HK-2 (cell line): ENCODE measurements at regions not wholly inside any gene's neighbourhood (a gene's known extent, or its start where the extent isn't known, plus 50 kb on each side); places are given as distances from the start of the nearest gene placed in this dataset.

ENCODE experiments used
- DNase-seq: peaks from one replicate; pipeline ENCODE4 v3.0.0-alpha.2; 2018; ENCODE audit not compliant: unreplicated experiment

DNA sequence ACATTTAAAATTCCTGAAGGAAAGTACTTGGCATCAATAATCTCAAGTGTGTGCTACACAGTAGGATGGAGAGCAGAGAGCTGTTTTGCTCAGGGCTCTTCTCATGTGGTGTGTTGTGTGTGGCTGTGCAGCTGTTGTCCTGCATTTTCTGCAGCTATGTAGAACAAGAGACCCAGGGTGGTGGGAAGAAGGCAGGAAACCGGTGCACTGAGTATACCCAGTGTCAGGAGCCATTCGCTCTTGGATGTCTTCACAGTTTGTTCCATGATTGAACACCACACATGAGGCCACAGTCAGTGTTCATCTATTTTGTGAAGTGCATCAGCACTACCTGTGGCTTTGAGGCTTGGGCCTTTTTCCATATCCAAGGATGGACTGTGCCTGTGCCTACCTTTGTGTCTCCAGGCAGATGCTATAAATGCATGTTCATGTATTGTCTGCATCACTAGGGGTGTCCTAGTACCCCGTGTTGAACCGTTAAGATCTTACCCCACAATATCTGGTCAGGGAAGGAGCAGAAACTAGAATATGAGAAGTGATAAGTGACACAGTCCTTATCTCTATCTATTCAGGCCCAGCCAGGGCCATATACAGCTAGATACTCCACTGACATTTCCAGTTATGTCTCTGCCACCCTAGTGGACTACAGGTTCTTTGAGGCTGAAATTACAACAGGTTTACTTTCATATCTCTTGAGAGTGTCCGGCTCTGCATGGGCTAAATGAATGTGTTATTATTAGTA is 194.3 kb downstream of the NR2F2 start:
- no peak for DNase-seq

DNA sequence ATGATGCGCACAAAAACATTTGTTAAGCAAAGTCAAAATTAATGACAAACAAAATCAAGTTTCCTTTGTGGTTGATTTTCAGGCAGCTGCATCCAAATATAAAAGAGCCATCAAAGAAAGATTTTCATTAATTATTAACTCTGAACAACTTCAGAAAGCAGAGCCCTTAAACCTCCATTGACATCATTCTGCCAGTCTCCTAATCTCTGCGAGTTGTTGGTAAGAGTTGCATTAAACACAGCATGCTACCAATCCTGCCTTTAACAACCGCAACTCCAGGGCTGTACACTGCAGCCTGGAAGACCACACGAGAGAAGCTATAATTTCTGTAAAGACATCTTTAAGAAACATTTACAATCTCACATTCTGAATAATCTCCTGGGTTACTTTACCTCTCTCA is 204.6 kb downstream of the NR2F2 start:
- DNase-seq: no peak

DNA sequence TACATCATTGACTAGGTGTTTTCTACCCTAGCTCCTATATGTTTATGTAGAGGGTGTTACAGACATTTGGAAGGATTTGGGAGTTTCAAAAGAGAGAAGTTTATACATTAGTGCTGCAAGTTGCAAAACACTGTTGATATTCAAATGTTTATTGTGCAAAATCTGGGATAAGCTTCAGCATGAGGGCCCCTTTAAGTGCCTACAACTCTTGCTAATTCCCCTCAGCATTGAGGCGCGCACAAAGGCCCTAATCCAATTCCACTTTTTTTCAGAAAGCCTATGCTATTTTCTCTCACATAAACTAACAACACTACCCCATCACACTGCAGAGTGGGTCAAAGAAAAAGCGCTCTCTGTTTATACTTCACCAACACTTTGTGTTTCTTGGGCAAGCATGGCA is 208.0 kb downstream of the NR2F2 start:
- no peak for DNase-seq

DNA sequence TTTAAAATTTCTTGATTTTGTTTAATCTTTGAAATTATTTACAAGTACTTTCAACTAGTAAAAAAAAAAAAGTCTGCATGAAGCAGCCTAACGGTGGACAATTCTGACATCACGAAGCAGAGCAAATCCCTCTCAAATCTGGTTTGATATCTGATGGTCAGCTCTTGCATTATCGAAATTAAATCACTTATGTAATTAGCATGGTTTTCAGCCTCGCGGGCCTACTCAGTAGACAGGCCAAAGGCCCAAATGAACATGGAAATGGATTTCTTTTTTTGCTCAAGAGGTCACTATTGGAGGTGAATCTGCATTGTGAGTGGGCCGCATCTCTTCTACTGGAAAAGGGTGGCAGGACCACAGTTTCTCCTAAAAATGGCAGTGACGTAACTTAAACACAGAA is 209.8 kb downstream of the NR2F2 start:
- no peak for DNase-seq

DNA sequence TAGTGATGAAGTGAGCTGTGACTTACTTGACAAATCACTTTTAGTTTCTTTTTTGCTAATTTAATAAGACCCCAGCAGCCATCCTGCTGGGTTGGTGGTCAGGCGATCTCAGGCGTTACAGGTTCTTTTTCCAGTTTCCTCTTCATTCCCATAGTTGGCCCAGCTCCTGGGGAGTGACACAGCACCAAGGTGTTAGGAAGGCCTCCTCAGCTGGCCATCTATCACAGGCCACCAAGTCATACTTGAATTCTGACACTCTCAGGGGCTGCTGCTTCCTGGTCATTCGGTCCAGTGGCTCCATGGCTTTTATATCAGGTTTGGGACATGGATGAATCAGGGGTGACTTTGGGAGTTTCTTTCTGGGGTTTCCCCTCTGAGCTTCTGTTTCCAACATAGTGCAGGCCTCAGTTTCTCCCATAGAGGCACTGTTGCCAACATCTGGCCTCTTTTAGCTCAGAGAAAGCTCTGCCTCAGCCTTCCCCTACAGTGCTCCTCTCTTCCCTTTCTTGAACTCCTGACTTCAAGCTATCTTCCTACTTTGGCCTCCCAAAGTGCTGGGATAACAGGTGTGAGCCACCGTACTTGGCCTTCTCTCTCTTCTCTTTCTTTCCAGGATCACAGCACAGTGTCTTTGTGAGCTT is 211.8 kb downstream of the NR2F2 start:
- DNase-seq: no peak

DNA sequence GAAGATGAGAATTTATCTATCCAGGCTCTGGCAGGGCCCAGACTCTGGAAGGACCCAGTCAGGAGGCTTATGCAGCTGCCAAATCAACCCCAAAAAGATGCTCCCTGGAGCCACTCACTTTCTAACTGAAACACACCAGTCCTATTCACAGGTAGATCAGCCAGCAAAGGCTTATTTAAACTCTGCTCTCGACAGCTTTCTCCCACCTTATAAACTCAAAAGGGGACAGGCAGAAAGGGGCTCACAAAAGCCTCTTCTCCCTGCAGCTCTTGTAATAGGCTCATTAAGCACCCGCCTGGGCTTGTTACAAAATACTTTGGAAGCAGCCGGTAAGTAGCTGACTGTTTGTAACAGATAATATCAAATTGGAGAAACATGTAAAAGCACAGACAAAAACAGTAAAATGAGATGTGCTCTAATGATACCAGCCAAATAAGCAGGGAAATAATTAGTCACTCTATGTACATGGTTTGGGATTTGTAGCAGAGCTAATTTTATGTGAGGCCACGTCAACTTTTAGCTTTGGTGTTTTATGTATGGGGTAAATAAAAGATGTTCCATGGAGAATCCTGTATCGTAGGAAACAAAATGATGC is 213.8 kb downstream of the NR2F2 start:
- no peak for DNase-seq

DNA sequence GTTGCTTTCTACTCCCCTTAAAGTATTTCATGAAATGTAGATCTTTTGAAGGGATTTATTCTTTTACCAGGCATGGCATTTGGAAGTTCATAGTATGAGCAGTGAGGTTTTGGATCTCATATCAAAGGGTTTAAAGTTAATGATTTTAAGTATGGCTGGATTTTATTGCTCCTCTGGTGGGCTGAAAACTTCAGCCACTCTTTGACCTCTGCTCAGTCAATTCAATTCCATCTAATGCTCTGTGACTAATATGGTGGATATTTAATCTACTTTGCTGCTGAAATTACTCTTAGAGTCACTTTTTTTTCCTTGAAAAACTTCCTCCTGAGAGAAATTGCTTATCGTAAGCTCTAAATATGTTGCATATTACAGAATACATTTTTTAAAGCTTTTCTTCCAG is 218.6 kb downstream of the NR2F2 start:
- no peak for DNase-seq

DNA sequence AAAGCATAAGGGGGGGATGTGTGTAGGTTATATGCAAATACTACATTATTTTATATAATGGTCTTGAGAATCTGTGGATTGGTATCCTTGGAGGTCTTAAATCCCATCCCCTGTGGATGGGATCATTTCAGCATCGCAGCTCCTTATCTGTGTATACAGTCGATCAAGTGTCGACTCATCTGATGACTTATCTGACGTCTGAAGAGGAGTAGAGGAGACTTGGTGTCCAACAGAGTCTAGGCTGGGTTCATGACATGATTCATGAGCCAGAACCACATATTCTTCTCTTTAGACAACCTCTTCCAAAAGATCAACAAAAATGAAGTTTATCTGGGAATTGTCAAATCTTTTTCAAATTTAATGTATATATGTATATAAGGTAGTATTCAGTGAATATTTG is 220.7 kb downstream of the NR2F2 start:
- no peak for DNase-seq

DNA sequence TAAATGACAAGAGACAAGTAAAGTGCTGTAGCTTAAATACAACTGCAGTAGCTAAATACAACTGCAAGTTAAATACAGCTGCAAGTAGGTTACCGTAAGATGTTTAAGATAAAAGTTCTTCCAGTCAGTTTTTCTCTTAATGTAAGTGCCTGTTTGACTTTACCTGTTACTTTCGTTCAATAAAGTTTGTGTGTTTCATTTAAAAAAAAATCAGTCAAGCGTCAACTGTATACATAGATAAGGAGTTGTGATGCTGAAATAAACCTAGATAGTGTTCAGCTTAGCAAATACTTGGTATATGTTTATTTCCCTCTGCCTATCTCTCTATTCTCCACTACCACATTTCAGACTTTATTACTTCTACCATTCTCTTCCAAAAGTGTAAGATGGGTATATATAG is 221.2 kb downstream of the NR2F2 start:
- no peak for DNase-seq

DNA sequence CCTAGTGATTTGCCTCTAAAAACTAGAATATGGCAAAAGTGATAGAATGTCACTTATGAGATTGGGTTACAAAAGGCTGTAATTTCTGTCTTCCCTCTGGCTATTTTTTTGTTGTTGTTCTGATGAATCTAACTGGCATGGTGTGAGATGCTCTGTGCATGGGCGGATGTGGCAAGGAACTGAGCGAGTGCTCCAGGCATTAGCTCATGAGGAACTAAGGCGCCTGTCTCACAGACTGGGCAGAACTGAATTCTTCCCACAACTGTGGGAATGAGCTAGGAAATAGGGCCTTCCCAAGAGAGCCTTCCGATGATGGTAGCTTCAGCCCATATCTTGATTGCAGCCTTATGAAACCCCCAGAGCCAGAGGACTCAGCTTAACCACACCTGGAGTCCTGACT is 222.5 kb downstream of the NR2F2 start:
- no peak for DNase-seq

DNA sequence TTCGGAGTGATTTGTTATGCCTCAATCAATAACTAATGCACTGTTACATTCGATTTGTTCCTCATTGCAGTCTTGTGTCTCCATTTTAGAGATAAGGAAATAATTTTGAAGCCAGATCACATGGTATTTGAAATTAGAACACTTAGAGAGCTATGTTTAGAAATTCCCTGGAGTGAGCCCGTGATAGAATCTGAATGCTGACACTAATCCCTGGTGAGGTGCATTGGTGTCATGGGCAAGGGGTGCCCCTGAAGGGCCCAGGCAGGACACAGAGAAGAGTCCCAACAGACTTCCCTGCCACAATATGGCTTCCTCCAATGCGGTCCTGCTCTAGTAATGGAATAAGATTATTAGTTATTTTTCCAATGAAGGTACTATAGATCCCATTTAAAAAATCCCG is 223.0 kb downstream of the NR2F2 start:
- no peak for DNase-seq

DNA sequence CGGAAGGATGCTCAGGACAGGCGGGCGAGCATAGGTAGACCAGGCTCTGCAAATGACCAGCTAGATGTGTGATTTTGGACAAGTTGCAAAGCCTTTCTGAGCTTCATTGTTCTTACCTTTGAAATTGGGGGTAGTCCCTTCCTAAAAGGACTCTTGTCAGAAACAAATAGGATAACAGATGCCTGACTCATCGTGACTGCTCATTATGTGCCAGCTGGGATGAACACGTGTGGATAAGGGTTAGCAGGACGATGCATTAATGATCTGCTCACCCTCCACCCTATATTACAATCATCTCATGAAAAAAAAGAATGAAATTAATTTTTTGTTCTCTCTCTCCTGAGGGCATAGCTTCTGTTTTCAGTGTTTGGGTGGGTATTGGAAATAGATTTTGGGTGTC is 223.4 kb downstream of the NR2F2 start:
- DNase-seq: no peak

DNA sequence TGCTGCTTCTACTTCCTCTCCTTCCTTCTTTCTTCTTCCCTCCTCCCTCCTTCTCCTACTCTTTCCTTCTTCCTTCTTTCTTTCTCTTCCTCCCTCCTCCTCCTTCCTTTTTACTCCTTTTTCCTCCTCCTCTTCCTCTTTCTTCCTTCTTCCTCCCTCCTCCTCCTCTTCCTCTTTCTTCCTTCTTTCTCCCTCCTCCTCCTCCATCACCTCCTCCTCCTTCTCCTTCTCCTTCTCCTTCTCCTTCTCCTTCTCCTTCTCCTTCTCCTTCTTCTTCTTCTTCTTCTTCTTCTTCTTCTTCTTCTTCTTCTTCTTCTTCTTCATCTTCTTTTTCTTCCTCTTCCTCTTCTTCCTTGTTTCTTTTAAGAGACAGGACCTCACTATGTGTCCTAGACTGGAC is 224.0 kb downstream of the NR2F2 start:
- no peak for DNase-seq

DNA sequence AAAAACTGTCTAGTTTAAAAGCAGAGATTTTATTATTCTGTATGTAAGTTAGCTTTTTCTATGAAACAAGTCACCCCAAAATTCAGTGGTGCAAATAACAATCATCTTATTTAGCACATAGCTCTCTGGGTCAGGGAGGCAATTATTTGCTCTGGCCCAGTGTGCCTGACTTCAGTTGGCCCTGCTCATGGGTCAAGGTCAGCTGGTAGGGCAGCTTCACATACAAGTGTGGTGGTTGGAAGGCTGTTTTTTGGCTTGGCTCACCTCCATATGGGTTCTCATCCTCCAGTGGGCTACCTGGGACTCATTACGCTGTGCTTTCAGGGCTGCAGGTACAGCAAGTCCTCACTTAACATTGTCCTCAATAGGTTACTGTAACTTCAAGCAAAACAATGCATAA is 228.6 kb downstream of the NR2F2 start:
- DNase-seq: no peak

DNA sequence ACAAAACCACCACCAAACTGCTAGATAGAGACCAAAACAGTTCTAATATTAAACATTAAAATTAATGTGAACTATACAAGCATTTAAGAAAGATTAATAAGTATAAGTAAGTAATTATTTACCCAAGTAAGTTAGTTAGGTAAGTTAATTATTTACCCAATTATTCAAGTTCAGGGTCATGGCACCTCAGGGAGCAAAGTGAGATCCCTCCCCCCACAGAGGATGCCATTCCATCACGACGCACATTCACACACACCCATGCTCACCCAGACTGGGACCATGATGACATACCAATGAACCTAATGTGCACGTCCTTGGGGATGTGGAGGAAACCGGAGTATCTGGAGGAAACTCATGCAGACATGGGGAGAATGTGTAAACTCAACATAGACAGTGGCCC is 229.1 kb downstream of the NR2F2 start:
- no peak for DNase-seq

DNA sequence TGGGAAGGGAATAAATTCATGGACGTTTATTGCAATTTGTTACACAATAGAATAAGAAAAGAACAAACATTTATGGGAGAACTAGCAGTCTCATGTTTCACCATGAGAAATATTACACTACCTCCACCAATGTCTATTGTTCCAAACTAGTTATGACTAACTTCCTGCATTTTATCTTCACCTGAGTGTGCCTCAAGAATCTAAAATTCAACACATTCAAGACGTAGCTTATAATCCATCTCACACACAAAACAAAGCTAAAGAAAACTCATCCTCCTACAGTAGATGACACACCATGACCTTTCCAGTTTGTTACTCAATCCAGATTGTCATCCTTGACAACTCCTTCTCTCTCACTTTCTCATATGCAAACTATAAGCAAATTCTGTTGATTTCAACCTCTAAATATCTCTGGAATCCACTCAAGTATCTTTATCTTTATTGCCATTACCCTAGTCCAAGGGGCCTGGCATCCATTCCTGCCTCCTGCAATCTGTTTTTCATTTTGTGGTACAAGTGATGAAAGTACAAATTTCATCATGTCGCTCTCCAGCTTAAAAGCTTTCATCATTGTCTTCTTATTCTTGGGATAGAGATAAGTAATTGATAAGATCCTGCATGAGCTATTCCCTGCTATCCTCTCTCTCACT is 229.9 kb downstream of the NR2F2 start:
- DNase-seq: no peak

DNA sequence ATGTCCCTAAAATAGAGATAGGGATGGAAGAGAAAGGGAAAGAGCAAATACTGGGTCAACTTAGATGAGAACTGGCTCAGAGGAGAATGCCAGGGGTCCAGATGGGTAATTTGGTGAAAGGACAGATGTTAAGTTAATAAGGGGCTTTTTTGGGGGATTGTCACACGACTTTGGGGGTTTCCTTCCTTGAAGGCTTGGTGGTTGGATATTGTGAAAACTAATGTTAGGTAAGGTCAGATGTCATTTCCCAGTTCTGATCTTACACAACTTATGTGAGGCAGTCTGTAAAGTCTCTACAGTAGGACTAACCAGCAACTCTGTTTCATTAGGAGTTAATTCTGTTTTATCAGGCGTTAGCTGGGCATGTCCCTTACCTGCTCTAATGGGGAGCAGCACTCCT is 231.1 kb downstream of the NR2F2 start:
- DNase-seq: no peak

DNA sequence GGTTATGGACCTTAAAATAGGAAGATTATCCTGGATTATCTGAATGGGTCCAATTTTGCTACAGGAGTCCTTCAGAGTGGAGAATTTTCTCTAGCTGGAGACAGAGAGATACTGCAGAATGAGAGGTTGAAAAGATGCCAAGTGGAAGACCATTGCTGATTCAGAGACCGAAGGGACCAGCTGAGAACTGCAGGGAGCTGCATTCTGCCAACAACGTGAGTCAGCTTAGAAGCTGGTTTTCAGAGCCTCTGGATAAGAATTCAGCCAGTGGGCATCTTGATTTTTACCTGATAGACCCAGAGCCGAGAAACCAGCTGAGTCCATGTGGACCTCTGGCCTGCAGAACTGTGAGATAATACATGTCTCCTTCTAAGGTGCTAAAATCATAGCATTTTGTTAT is 234.0 kb downstream of the NR2F2 start:
- DNase-seq: no peak

DNA sequence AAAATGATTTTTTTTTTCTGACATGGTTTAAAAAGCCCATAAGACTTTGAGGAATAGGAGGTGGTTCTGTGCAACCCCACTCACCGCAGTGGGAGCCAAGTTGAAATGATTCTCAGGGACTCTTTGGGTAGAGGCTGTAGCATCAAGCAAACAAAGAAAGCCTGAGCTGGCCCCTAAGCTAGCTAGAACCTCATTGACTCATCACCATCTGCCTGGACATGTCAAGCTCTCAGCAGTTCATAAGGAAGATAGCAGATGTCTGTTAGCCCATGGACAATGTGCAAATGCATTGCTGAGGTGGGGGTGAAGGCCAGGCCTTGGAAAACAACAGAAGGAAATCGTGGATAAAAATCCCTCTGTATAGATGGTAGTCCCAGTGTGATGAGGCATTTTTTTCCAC is 234.8 kb downstream of the NR2F2 start:
- DNase-seq: no peak

DNA sequence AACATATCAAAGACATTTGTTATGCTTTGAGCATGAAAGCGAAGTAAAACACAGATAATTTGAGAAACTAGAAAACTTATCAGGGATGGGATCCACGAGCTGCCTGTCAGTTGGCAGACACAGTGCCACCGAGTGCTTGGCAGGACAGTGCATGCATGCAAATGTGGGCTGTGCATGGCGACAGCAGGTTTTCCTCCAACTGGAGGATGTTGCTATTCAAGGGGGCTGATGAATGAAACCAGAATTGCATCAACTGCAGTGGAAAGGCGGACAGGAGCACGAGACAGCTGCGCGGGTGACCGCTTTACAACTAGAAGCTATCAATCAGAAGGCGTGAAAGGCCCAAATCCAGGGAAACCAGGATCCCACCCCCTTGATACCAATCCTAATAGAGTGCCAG is 244.3 kb downstream of the NR2F2 start:
- DNase-seq: no peak

DNA sequence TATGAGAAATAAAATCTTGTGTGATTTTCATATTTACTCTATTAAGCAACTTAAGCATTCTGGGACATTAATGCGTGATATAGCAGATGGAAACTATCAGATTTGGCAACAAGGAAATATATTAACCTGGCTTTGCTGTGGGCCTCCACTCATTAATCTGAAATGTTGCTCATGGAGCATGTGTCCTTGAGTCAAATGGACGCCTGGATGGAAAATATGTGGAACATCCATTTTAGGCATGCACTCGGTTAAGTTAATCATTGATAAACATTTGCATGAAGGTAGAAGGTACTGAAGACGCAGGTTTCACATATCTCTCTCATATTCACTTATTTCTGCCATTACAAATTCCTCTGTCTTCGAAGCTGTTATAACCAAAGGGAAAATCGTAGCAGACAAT is 246.1 kb downstream of the NR2F2 start:
- no peak for DNase-seq

DNA sequence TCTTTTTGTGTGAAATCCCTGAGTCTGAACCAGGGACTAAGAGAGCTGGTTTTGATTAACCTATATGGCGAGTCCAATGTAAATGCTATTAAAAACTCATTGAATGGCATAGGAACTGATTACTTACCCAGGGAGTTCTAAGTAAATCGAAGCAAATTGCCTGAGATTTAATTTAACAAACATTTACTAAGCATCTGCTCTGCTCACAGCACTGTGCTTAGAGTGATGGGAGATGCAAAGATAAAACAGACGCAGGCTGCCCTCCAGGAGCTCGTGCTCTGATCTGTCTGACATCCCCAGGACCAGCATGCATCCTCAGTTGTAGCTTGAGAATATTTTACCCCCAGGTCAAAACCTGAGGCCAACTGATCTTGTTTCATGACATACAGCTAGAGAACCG is 247.9 kb downstream of the NR2F2 start:
- DNase-seq: no peak

DNA sequence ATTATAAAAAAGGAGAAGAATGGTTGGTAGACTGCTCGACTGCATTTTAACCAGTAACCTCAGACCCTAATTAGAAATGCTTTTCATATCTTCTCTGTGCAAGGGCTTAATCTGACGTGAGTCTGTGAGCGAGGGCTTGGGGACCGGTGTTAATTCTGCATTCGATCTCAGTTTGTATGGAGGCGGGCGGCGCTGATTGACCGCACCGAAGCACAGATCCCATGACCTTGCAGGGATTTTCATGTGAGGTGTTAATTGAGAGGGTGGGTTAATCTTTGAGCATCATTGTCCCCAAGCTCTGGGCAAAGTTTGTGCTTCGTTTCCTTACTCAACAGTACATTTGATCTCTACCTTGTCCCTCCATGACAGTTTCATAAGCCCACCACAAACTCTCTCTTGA is 250.9 kb downstream of the NR2F2 start:
- no peak for DNase-seq
